GOT3 (cell line): ENCODE measurements at regions not wholly inside any gene's neighbourhood (a gene's known extent, or its start where the extent isn't known, plus 50 kb on each side); places are given as distances from the start of the nearest gene placed in this dataset.

Source experiments
- DNase-seq: peaks from one replicate; lab custom pipeline; 2025; ENCODE audit warnings: mixed read lengths; lab: John Stamatoyannopoulos, UW

- no peak for DNase-seq
Measured at GRCh38 chr20:22652681-22653588, 68.6 kb upstream of the FOXA2 start.

GRCh38 chr20:22653658-22654642 is 69.6 kb upstream of the FOXA2 start:
- no peak for DNase-seq

- DNase-seq: no peak
Measured at GRCh38 chr20:22663528-22664025, 79.2 kb upstream of the FOXA2 start.

GRCh38 chr20:22667198-22667597 is 82.8 kb upstream of the FOXA2 start:
- DNase-seq: no peak

- DNase-seq: no peak
Measured at GRCh38 chr20:22672191-22672590, 87.8 kb upstream of the FOXA2 start.

GRCh38 chr20:22673467-22673866 is 89.1 kb upstream of the FOXA2 start:
- no peak for DNase-seq

- DNase-seq: no peak
Measured at GRCh38 chr20:22675341-22675740, 91.0 kb upstream of the FOXA2 start.

GRCh38 chr20:22678678-22679077 is 94.3 kb upstream of the FOXA2 start:
- no peak for DNase-seq

- no peak for DNase-seq
Measured at GRCh38 chr20:22679197-22679596, 94.8 kb upstream of the FOXA2 start.

GRCh38 chr20:22680031-22680740 is 95.8 kb upstream of the FOXA2 start:
- no peak for DNase-seq

- DNase-seq: no peak
Measured at GRCh38 chr20:22681591-22682248, 97.3 kb upstream of the FOXA2 start.

GRCh38 chr20:22682381-22682780 is 98.0 kb upstream of the FOXA2 start:
- no peak for DNase-seq

- DNase-seq: peak; percentile 45
Measured at GRCh38 chr20:22684072-22684762, 99.8 kb upstream of the FOXA2 start.

- no peak for DNase-seq
Measured at GRCh38 chr20:22684763-22685443, 100.5 kb upstream of the FOXA2 start.

GRCh38 chr20:22686097-22686496 is 101.7 kb upstream of the FOXA2 start:
- no peak for DNase-seq

- no peak for DNase-seq
Measured at GRCh38 chr20:22687676-22688349, 103.4 kb upstream of the FOXA2 start.

GRCh38 chr20:22688485-22688884 is 104.1 kb upstream of the FOXA2 start:
- DNase-seq: no peak

- DNase-seq: no peak
Measured at GRCh38 chr20:22689266-22689665, 104.9 kb upstream of the FOXA2 start.

- DNase-seq: no peak
Measured at GRCh38 chr20:22690000-22690399, 105.6 kb upstream of the FOXA2 start.
